ENCODE measurements at regions not wholly inside any gene's neighbourhood (a gene's known extent, or its start where the extent isn't known, plus 50 kb on each side); places are given as distances from the start of the nearest gene placed in this dataset.

- no peak for ATAC-seq
- Histone ChIP-seq H3K9me2 (ENCODE audit: insufficient read depth) (no peaks in the 10 kb centered on the region), H3K9me3 (ENCODE audit: control insufficient read depth in 1 of 2, insufficient read depth in 1 of 2, low read depth in 1 of 2, low read length in 2 of 2) (peaks cover 0 to 9% of the 10 kb centered on the region in 2 experiments; a peak in 1 of 4 replicates), H3K36me3 (ENCODE audit: control insufficient read depth in 1 of 2, insufficient read depth in 2 of 2, low read length in 2 of 2) (no peaks in the 10 kb centered on the region), H3K4me3 (replicated peaks in 1 of 2; ENCODE audit: low read depth in 1 of 2, low read length in 2 of 2) (no peak overlapping the region), H3K9ac (ENCODE audit: low read length) (no peak overlapping the region), H3K79me2 (ENCODE audit: insufficient read depth, low read length) (no peaks in the 10 kb centered on the region), H3K4me2 (ENCODE audit: low read length) (no peak overlapping the region), H4K20me1 (ENCODE audit: insufficient read depth) (no peaks in the 10 kb centered on the region), H3K27ac (ENCODE audit: low read depth, low read length) (no peak overlapping the region), H3K4me1 (ENCODE audit: control insufficient read depth in 1 of 2, insufficient read depth in 2 of 2, low read length in 2 of 2) (no peaks in the 10 kb centered on the region), H3K27me3 (ENCODE audit: insufficient read depth, low read length) (no peaks in the 10 kb centered on the region), H2AFZ (ENCODE audit: low read depth, low read length, poor library complexity, severe bottlenecking) (no peak overlapping the region)
- DNase-seq (ENCODE audit: low read depth, low spot score) = no peak
- ChIA-PET RAD21 (ENCODE audit: low non-redundant PET in 1 of 2, low total read pairs in 2 of 2, uncharacterized antibody in 2 of 2, unreplicated experiment in 2 of 2) (no interaction called here), POLR2A (no interaction called here), CTCF (no interaction called here)
- TF ChIP-seq TCF7L2 (IDR thresholded peaks at IDR 0.05; ENCODE audit: borderline replicate concordance, extremely low read depth, insufficient read depth, insufficient read length) = no peak
- TF ChIP-seq JUND (IDR thresholded peaks at IDR 0.05) = no peak
- TF ChIP-seq EZH2phosphoT487 (IDR thresholded peaks at IDR 0.05; ENCODE audit: borderline replicate concordance) = no peak
- TF ChIP-seq CTCF (IDR thresholded peaks at IDR 0.05 in 2 of 3, conservative IDR thresholded peaks at IDR 0.05 in 1 of 3; ENCODE audit: borderline replicate concordance in 1 of 3, insufficient read depth in 1 of 3, low read depth in 2 of 3, low read length in 2 of 3) = no peak
- TF ChIP-seq SP1 (IDR thresholded peaks at IDR 0.05; ENCODE audit: low read depth) = no peak
- no peak for TF ChIP-seq YY1 (IDR thresholded peaks at IDR 0.05; ENCODE audit: extremely low read depth, insufficient replicate concordance, low read depth, low read length)
- intact Hi-C loops (cut with micrococcal nuclease) = no loop called here
- no TSS peak for BruUV-seq (replicated peaks)
Observed at GRCh38 chr2:133667085-133667484, 98.8 kb upstream of the NCKAP5 start.

GRCh38 chr2:133667968-133668367, 99.7 kb upstream of the NCKAP5 start:
- POLR2A ChIA-PET = no interaction called here
- Histone ChIP-seq H3K9me3 (ENCODE audit: control insufficient read depth in 1 of 2, insufficient read depth in 1 of 2, low read depth in 1 of 2, low read length in 2 of 2) (peaks cover 0 to 9% of the 10 kb centered on the region in 2 experiments; a peak in 1 of 4 replicates), H3K27ac (ENCODE audit: low read depth, low read length) (no peak overlapping the region), H3K4me2 (ENCODE audit: low read length) (no peak overlapping the region), H3K4me1 (ENCODE audit: control insufficient read depth in 1 of 2, insufficient read depth in 2 of 2, low read length in 2 of 2) (no peaks in the 10 kb centered on the region), H3K27me3 (ENCODE audit: insufficient read depth, low read length) (no peaks in the 10 kb centered on the region), H2AFZ (ENCODE audit: low read depth, low read length, poor library complexity, severe bottlenecking) (no peak overlapping the region), H3K9me2 (ENCODE audit: insufficient read depth) (no peaks in the 10 kb centered on the region), H3K9ac (ENCODE audit: low read length) (no peak overlapping the region), H3K36me3 (ENCODE audit: control insufficient read depth in 1 of 2, insufficient read depth in 2 of 2, low read length in 2 of 2) (no peaks in the 10 kb centered on the region), H4K20me1 (ENCODE audit: insufficient read depth) (no peaks in the 10 kb centered on the region), H3K4me3 (replicated peaks in 1 of 2; ENCODE audit: low read depth in 1 of 2, low read length in 2 of 2) (no peak overlapping the region), H3K79me2 (ENCODE audit: insufficient read depth, low read length) (no peaks in the 10 kb centered on the region)
- CTCF ChIA-PET = no interaction called here
- TF ChIP-seq YY1 (IDR thresholded peaks at IDR 0.05; ENCODE audit: extremely low read depth, insufficient replicate concordance, low read depth, low read length) = no peak
- TF ChIP-seq ATF3 (IDR thresholded peaks at IDR 0.05) = no peak
- TF ChIP-seq FOSL1 (IDR thresholded peaks at IDR 0.05; ENCODE audit: low read depth) = no peak
- no peak for TF ChIP-seq ZFX (IDR thresholded peaks at IDR 0.05)
- no TSS peak for BruUV-seq (replicated peaks)
- RAD21 ChIA-PET (ENCODE audit: low non-redundant PET in 1 of 2, low total read pairs in 2 of 2, uncharacterized antibody in 2 of 2, unreplicated experiment in 2 of 2) = no interaction called here
- ATAC-seq = no peak
- intact Hi-C loops (cut with micrococcal nuclease) = no loop called here
- no peak for DNase-seq (ENCODE audit: low read depth, low spot score)
